NT2/D1 (cell line): ENCODE measurements at regions not wholly inside any gene's neighbourhood (a gene's known extent, or its start where the extent isn't known, plus 50 kb on each side); places are given as distances from the start of the nearest gene placed in this dataset.

Experiments
- SUZ12 ChIP-seq: IDR thresholded peaks from 2 replicates; pipeline ENCODE4 v1.6.1; 2011; ENCODE audit not compliant: insufficient read length, insufficient read depth; ENCODE audit errors: extremely low read depth
- YY1 ChIP-seq: IDR thresholded peaks from 2 replicates; pipeline ENCODE4 v1.6.1; 2011; ENCODE audit not compliant: insufficient read length, insufficient read depth
- ZNF274 ChIP-seq: IDR thresholded peaks from 2 replicates; pipeline ENCODE4 v1.6.1; 2011; ENCODE audit warnings: mild to moderate bottlenecking, low read depth, low read length

DNA sequence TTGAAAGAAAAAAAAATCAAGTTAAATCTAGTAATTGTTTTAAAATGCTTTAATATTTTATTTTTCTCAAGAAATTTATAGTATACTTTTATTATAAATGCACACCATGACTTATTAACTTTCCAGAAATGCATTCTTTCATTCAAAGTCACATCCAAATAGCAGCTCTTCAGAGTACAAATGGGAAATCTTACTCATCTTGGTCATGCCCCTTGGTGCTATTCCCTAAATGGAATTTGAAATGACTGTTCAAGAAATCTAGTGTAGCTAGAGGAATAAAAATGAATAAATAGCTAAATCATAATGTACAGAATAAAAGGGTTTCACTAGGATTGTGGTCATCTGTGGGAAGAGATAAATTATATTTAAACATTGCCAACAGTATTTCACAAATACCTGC, 1139.7 kb downstream of the PCDH18 start:
- no peak for TF ChIP-seq SUZ12
- TF ChIP-seq YY1, result no peak
- TF ChIP-seq ZNF274, result no peak
